MCF 10A (cell line): ENCODE measurements at regions not wholly inside any gene's neighbourhood (a gene's known extent, or its start where the extent isn't known, plus 50 kb on each side); places are given as distances from the start of the nearest gene placed in this dataset.

Experiments used
- BruUV-seq: library from RNA; stranded (reverse); fragments of 400-500 nt; replicated peaks from 2 replicates; lab custom pipeline; 2021; lab: Mats Ljungman, UMichigan
- CTCF ChIA-PET: fragments of 300-600 bp; sonication (Branson Sonifier 250); formaldehyde crosslinking; extraction: SDS; loops from one replicate; lab custom pipeline; 2021; ENCODE audit warnings: antibody characterized with exemption, inconsistent platforms; lab: Yijun Ruan, JAX
- POLR2A ChIA-PET: fragments of 300-600, 350-650 bp; sonication (Branson Sonifier 250); formaldehyde crosslinking; extraction: SDS; loops from one replicate; lab custom pipeline; 2020; ENCODE audit warnings: antibody characterized with exemption, inconsistent platforms; lab: Yijun Ruan, JAX
- DNase-seq: peaks from one replicate; pipeline ENCODE4 v3.0.0-alpha.2; 2018; ENCODE audit not compliant: unreplicated experiment
- H3K27ac Mint-ChIP-seq: one replicate; pipeline ENCODE4 v1.8.0; 2022; ENCODE audit warnings: mild to moderate bottlenecking, low read depth, mixed read lengths; ENCODE audit not compliant: unreplicated experiment
- H3K27me3 Mint-ChIP-seq: one replicate; pipeline ENCODE4 v1.8.0; 2022; ENCODE audit warnings: mixed read lengths; ENCODE audit not compliant: insufficient read depth, unreplicated experiment
- H3K36me3 Mint-ChIP-seq: one replicate; pipeline ENCODE4 v1.8.0; 2022; ENCODE audit warnings: mild to moderate bottlenecking, moderate library complexity, mixed read lengths; ENCODE audit not compliant: insufficient read depth, unreplicated experiment
- H3K4me1 Mint-ChIP-seq: one replicate; pipeline ENCODE4 v1.8.0; 2022; ENCODE audit warnings: mixed read lengths; ENCODE audit not compliant: insufficient read depth, unreplicated experiment
- H3K4me3 Mint-ChIP-seq: one replicate; pipeline ENCODE4 v1.8.0; 2022; ENCODE audit warnings: mild to moderate bottlenecking, moderate library complexity, mixed read lengths; ENCODE audit not compliant: unreplicated experiment
- H3K9me3 Mint-ChIP-seq: one replicate; pipeline ENCODE4 v1.8.0; 2022; ENCODE audit warnings: mixed read lengths; ENCODE audit not compliant: unreplicated experiment
- intact Hi-C: fragments of 100-400 bp; cut with micrococcal nuclease; formaldehyde crosslinking; loops from 2 replicates; pipeline ENCODE4 v1.14.1; 2022
- TF ChIP-seq, protein P1 (sequence below): fragments of 200-600 bp; IDR thresholded peaks from one replicate; pipeline ENCODE4 v1.8.0; 2022; ENCODE audit warnings: antibody characterized with exemption, mild to moderate bottlenecking; ENCODE audit not compliant: unreplicated experiment

- CTCF ChIA-PET: interaction anchor here (0.5 to 1.6 kb wide), 3 partner anchors 13 to 1264 kb away, joined by 3 to 5 read pairs (median 4); no protein-coding TSS in a partner anchor
- H3K9me3 Mint-ChIP-seq: no peaks in the 10 kb centered on the region
- H3K4me1 Mint-ChIP-seq: no peaks in the 10 kb centered on the region
- H3K36me3 Mint-ChIP-seq: no peaks in the 10 kb centered on the region
- H3K27ac Mint-ChIP-seq: no peak overlapping the region
- TF ChIP-seq, protein P1, sequence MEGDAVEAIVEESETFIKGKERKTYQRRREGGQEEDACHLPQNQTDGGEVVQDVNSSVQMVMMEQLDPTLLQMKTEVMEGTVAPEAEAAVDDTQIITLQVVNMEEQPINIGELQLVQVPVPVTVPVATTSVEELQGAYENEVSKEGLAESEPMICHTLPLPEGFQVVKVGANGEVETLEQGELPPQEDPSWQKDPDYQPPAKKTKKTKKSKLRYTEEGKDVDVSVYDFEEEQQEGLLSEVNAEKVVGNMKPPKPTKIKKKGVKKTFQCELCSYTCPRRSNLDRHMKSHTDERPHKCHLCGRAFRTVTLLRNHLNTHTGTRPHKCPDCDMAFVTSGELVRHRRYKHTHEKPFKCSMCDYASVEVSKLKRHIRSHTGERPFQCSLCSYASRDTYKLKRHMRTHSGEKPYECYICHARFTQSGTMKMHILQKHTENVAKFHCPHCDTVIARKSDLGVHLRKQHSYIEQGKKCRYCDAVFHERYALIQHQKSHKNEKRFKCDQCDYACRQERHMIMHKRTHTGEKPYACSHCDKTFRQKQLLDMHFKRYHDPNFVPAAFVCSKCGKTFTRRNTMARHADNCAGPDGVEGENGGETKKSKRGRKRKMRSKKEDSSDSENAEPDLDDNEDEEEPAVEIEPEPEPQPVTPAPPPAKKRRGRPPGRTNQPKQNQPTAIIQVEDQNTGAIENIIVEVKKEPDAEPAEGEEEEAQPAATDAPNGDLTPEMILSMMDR: no peak
- H3K27me3 Mint-ChIP-seq: peaks cover 52% of the 10 kb centered on the region
- POLR2A ChIA-PET: no interaction called here
- BruUV-seq: no TSS peak
- intact Hi-C loops: no loop called here
- DNase-seq: no peak
- no peak overlapping the region for H3K4me3 Mint-ChIP-seq
Measured at GRCh38 chr2:30084915-30085314, 61.9 kb upstream of the YPEL5 start.

GRCh38 chr2:30089171-30089570 lies 57.6 kb upstream of the YPEL5 start:
- TF ChIP-seq, protein P1: no peak
- Mint-ChIP-seq H3K9me3 (no peaks in the 10 kb centered on the region), H3K4me1 (no peaks in the 10 kb centered on the region), H3K27me3 (peaks cover 53% of the 10 kb centered on the region), H3K36me3 (no peaks in the 10 kb centered on the region), H3K27ac (no peak overlapping the region), H3K4me3 (no peak overlapping the region)
- no TSS peak for BruUV-seq
- ChIA-PET CTCF (interaction anchor here (0.7 to 4.8 kb wide), 8 partner anchors 20 to 622 kb away, joined by 3 to 37 read pairs (median 4); no protein-coding TSS in a partner anchor), POLR2A (interaction anchor here (1.8 kb wide), 1 partner anchor 57 kb away, joined by 5 read pairs; the partner anchor contains the start of gene YPEL5)
- DNase-seq: no peak
- intact Hi-C loops: no loop called here

GRCh38 chr2:30095402-30095801 lies 51.4 kb upstream of the YPEL5 start:
- ChIA-PET CTCF (interaction anchor here (0.6 to 2.0 kb wide), 5 partner anchors 20 to 776 kb away, joined by 3 to 7 read pairs (median 4); no protein-coding TSS in a partner anchor), POLR2A (no interaction called here)
- no peaks in the 10 kb centered on the region for H3K36me3 Mint-ChIP-seq
- no peak overlapping the region for H3K4me3 Mint-ChIP-seq
- no peak for DNase-seq
- H3K4me1 Mint-ChIP-seq: no peaks in the 10 kb centered on the region
- no peak overlapping the region for H3K27ac Mint-ChIP-seq
- intact Hi-C loops: no loop called here
- no TSS peak for BruUV-seq
- peaks cover 68% of the 10 kb centered on the region for H3K27me3 Mint-ChIP-seq
- TF ChIP-seq, protein P1: no peak
- no peaks in the 10 kb centered on the region for H3K9me3 Mint-ChIP-seq

DNA sequence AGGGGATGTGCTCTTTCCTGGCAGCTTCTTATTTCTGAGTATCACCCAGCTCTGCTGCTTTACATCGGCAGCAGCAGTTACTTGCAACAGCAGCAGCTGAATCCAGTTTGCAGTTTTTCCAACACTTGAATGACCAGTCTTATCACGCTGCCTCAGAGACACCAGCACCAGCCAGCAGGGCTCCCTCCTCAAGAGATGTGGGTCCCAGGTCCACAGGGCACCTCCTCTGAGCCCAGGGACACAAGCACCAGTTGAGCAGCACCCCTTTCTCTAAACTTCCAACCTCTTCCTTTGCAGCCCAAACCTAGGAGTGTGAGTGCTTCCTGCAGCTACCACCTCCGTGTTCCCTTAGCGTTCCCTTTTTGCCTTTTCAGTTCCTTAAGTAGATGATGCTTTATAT lies 50.4 kb upstream of the YPEL5 start:
- intact Hi-C loops: no loop called here
- no peak for DNase-seq
- Mint-ChIP-seq H3K36me3 (no peaks in the 10 kb centered on the region), H3K4me1 (no peaks in the 10 kb centered on the region), H3K27me3 (peaks cover 68% of the 10 kb centered on the region), H3K9me3 (no peaks in the 10 kb centered on the region), H3K27ac (no peak overlapping the region), H3K4me3 (no peak overlapping the region)
- CTCF ChIA-PET: interaction anchor here (0.8 kb wide), 1 partner anchor 19 kb away, joined by 3 read pairs; no protein-coding TSS in a partner anchor
- no TSS peak for BruUV-seq
- POLR2A ChIA-PET: no interaction called here
- TF ChIP-seq, protein P1: no peak
